HCT116 (cell line): ENCODE measurements at regions not wholly inside any gene's neighbourhood (a gene's known extent, or its start where the extent isn't known, plus 50 kb on each side); places are given as distances from the start of the nearest gene placed in this dataset.

Source experiments
- CBX3 ChIP-seq: IDR thresholded peaks from 2 replicates; pipeline ENCODE4 v1.6.1; 2012; ENCODE audit warnings: low read depth
- EGR1 ChIP-seq: IDR thresholded peaks from 2 replicates; pipeline ENCODE4 v1.6.1; 2012; ENCODE audit warnings: low read depth
- EZH2 ChIP-seq: fragments of 200-600 bp; sonication (generic); IDR thresholded peaks from 2 replicates; pipeline ENCODE4 v1.6.1; 2017; ENCODE audit warnings: antibody characterized with exemption, mixed run types
- JUND ChIP-seq: IDR thresholded peaks from 2 replicates; pipeline ENCODE4 v1.6.1; 2012
- MAX ChIP-seq: IDR thresholded peaks from 2 replicates; pipeline ENCODE4 v1.6.1; 2012
- POLR2AphosphoS5 ChIP-seq: IDR thresholded peaks from 2 replicates; pipeline ENCODE4 v1.6.1; 2011; ENCODE audit warnings: mild to moderate bottlenecking, low read depth, low read length, moderate library complexity
- RAD21 ChIP-seq: IDR thresholded peaks from 2 replicates; pipeline ENCODE4 v1.6.1; 2012; ENCODE audit warnings: low read depth, mild to moderate bottlenecking
- SIN3A ChIP-seq: IDR thresholded peaks from 2 replicates; pipeline ENCODE4 v1.6.1; 2012; ENCODE audit warnings: low read depth
- SRF ChIP-seq: IDR thresholded peaks from 2 replicates; pipeline ENCODE4 v1.6.1; 2012; ENCODE audit warnings: low read depth
- YY1 ChIP-seq: IDR thresholded peaks from 2 replicates; pipeline ENCODE4 v1.6.1; 2011; ENCODE audit warnings: low read length, low read depth, moderate library complexity, mild to moderate bottlenecking; ENCODE audit not compliant: insufficient replicate concordance; ENCODE audit errors: extremely low read depth
- TF ChIP-seq, protein P1 (sequence below), 3 experiments: fragments of 200-600 bp in 1 of 3; sonication (generic) in 1 of 3; IDR thresholded peaks in 2 of 3; conservative IDR thresholded peaks in 1 of 3; 2 replicates each; pipeline ENCODE4 v1.5.1; 2012 to 2017; ENCODE audit warnings: low read depth in 2 of 3, low read length in 2 of 3, antibody characterized with exemption in 1 of 3, borderline replicate concordance in 1 of 3, control low read depth in 1 of 3, mild to moderate bottlenecking in 1 of 3, mixed read lengths in 1 of 3, mixed run types in 1 of 3, moderate library complexity in 1 of 3; ENCODE audit not compliant: insufficient read depth in 1 of 3
- TF ChIP-seq, protein P2 (sequence below): IDR thresholded peaks from 2 replicates; pipeline ENCODE4 v1.6.1; 2012; ENCODE audit warnings: low read depth

DNA sequence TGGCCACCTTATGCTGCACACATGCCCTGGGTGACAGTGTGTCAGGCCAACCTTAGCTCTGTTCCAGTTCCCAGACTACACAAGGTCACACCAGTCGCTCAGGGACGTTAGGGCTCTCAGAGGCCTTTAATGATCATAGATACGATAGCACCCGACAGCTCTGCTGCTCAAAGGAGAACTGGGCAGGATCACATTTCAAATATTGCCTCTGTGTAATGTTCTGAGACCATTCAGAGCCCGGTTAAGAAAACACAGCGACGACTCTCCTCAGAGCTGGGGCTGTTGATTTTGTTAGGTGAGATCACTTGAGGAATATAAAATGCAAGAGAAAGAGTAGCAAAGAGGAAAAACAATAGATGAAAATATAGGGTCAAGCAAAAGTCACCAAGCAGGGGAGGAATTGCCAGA, 166.6 kb upstream of the TANK start:
- no peak for TF ChIP-seq POLR2AphosphoS5
- no peak for TF ChIP-seq RAD21
- TF ChIP-seq, protein P1, sequence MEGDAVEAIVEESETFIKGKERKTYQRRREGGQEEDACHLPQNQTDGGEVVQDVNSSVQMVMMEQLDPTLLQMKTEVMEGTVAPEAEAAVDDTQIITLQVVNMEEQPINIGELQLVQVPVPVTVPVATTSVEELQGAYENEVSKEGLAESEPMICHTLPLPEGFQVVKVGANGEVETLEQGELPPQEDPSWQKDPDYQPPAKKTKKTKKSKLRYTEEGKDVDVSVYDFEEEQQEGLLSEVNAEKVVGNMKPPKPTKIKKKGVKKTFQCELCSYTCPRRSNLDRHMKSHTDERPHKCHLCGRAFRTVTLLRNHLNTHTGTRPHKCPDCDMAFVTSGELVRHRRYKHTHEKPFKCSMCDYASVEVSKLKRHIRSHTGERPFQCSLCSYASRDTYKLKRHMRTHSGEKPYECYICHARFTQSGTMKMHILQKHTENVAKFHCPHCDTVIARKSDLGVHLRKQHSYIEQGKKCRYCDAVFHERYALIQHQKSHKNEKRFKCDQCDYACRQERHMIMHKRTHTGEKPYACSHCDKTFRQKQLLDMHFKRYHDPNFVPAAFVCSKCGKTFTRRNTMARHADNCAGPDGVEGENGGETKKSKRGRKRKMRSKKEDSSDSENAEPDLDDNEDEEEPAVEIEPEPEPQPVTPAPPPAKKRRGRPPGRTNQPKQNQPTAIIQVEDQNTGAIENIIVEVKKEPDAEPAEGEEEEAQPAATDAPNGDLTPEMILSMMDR (IDR thresholded peaks at IDR 0.05 in 2 of 3, conservative IDR thresholded peaks at IDR 0.05 in 1 of 3; ENCODE audit: borderline replicate concordance in 1 of 3, insufficient read depth in 1 of 3, low read depth in 2 of 3, low read length in 2 of 3), result no peak
- TF ChIP-seq EGR1, result no peak
- TF ChIP-seq, protein P2, sequence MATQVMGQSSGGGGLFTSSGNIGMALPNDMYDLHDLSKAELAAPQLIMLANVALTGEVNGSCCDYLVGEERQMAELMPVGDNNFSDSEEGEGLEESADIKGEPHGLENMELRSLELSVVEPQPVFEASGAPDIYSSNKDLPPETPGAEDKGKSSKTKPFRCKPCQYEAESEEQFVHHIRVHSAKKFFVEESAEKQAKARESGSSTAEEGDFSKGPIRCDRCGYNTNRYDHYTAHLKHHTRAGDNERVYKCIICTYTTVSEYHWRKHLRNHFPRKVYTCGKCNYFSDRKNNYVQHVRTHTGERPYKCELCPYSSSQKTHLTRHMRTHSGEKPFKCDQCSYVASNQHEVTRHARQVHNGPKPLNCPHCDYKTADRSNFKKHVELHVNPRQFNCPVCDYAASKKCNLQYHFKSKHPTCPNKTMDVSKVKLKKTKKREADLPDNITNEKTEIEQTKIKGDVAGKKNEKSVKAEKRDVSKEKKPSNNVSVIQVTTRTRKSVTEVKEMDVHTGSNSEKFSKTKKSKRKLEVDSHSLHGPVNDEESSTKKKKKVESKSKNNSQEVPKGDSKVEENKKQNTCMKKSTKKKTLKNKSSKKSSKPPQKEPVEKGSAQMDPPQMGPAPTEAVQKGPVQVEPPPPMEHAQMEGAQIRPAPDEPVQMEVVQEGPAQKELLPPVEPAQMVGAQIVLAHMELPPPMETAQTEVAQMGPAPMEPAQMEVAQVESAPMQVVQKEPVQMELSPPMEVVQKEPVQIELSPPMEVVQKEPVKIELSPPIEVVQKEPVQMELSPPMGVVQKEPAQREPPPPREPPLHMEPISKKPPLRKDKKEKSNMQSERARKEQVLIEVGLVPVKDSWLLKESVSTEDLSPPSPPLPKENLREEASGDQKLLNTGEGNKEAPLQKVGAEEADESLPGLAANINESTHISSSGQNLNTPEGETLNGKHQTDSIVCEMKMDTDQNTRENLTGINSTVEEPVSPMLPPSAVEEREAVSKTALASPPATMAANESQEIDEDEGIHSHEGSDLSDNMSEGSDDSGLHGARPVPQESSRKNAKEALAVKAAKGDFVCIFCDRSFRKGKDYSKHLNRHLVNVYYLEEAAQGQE, result no peak
- TF ChIP-seq SIN3A, result no peak
- no peak for TF ChIP-seq YY1
- no peak for TF ChIP-seq CBX3
- no peak for TF ChIP-seq EZH2
- no peak for TF ChIP-seq MAX
- no peak for TF ChIP-seq SRF
- no peak for TF ChIP-seq JUND
